Activated T-helper 1 cell treated with anti-CD3 and anti-CD28 coated beads, Interleukin-2, amount 50 U/mL, for 16 hours (primary cell): ENCODE measurements at regions not wholly inside any gene's neighbourhood (a gene's known extent, or its start where the extent isn't known, plus 50 kb on each side); places are given as distances from the start of the nearest gene placed in this dataset.

ENCODE experiments used
- DNase-seq, 2 donors: peaks; one replicate each; pipeline ENCODE4 v3.0.0-alpha.2; 2020; ENCODE audit warnings: low read depth in 1 of 2, low spot score in 1 of 2

GRCh38 chr1:208298593-208299269, 54.5 kb upstream of the PLXNA2 start:
- no peak for DNase-seq

- DNase-seq: no peak
These were observed 56.0 kb upstream of the PLXNA2 start for GRCh38 chr1:208300084-208300770.

GRCh38 chr1:208302699-208303238, 58.6 kb upstream of the PLXNA2 start:
- no peak for DNase-seq

- DNase-seq: no peak
These were observed 59.8 kb upstream of the PLXNA2 start for GRCh38 chr1:208303743-208304712.

GRCh38 chr1:208308221-208308620, 64.0 kb upstream of the PLXNA2 start:
- DNase-seq: no peak

GRCh38 chr1:208309771-208310170, 65.6 kb upstream of the PLXNA2 start:
- DNase-seq: no peak

- no peak for DNase-seq
These were observed 68.5 kb upstream of the PLXNA2 start for GRCh38 chr1:208312706-208313105.

GRCh38 chr1:208314431-208314830, 70.2 kb upstream of the PLXNA2 start:
- DNase-seq: no peak

GRCh38 chr1:208318150-208318734, 74.1 kb upstream of the PLXNA2 start:
- no peak for DNase-seq

GRCh38 chr1:208324005-208324404, 79.8 kb upstream of the PLXNA2 start:
- DNase-seq: no peak

- DNase-seq: no peak
These were observed 81.8 kb upstream of the PLXNA2 start for GRCh38 chr1:208326033-208326432.

GRCh38 chr1:208329300-208329699, 85.1 kb upstream of the PLXNA2 start:
- no peak for DNase-seq

- no peak for DNase-seq
These were observed 88.0 kb upstream of the PLXNA2 start for GRCh38 chr1:208332036-208332773.

GRCh38 chr1:208332774-208333126, 88.6 kb upstream of the PLXNA2 start:
- no peak for DNase-seq

GRCh38 chr1:208333676-208334075, 89.5 kb upstream of the PLXNA2 start:
- DNase-seq: no peak

GRCh38 chr1:208335371-208336136, 91.4 kb upstream of the PLXNA2 start:
- DNase-seq: no peak

- no peak for DNase-seq
These were observed 91.9 kb upstream of the PLXNA2 start for GRCh38 chr1:208336137-208336518.

- DNase-seq: no peak
These were observed 95.7 kb upstream of the PLXNA2 start for GRCh38 chr1:208339911-208340310.

- no peak for DNase-seq
These were observed 99.0 kb upstream of the PLXNA2 start for GRCh38 chr1:208343226-208343625.
